RWPE1 (cell line): ENCODE measurements at regions not wholly inside any gene's neighbourhood (a gene's known extent, or its start where the extent isn't known, plus 50 kb on each side); places are given as distances from the start of the nearest gene placed in this dataset.

ENCODE experiments used
- CTCF ChIA-PET: fragments of 350-600 bp; sonication (Branson Sonifier 250); formaldehyde crosslinking; extraction: SDS; loops from one replicate; lab custom pipeline; 2021; lab: Yijun Ruan, JAX
- POLR2A ChIA-PET: fragments of 400-600 bp; formaldehyde crosslinking; extraction: SDS; loops from one replicate; lab custom pipeline; 2020; ENCODE audit warnings: antibody characterized with exemption; ENCODE audit not compliant: low non-redundant PET; lab: Yijun Ruan, JAX
- DNase-seq: peaks from one replicate; pipeline ENCODE4 v3.0.0; 2012; ENCODE audit warnings: low spot score
- H3K27ac ChIP-seq: fragments of 450-650 bp; 2 replicates; pipeline ENCODE4 v1.5.1; 2017
- TF ChIP-seq, protein P1 (sequence below): fragments of 450-650 bp; conservative IDR thresholded peaks from 2 replicates; pipeline ENCODE4 v1.5.1; 2017; ENCODE audit warnings: low read depth, mild to moderate bottlenecking

GRCh38 chr4:4633431-4633830 is 91.6 kb upstream of the STX18 start:
- TF ChIP-seq, protein P1, sequence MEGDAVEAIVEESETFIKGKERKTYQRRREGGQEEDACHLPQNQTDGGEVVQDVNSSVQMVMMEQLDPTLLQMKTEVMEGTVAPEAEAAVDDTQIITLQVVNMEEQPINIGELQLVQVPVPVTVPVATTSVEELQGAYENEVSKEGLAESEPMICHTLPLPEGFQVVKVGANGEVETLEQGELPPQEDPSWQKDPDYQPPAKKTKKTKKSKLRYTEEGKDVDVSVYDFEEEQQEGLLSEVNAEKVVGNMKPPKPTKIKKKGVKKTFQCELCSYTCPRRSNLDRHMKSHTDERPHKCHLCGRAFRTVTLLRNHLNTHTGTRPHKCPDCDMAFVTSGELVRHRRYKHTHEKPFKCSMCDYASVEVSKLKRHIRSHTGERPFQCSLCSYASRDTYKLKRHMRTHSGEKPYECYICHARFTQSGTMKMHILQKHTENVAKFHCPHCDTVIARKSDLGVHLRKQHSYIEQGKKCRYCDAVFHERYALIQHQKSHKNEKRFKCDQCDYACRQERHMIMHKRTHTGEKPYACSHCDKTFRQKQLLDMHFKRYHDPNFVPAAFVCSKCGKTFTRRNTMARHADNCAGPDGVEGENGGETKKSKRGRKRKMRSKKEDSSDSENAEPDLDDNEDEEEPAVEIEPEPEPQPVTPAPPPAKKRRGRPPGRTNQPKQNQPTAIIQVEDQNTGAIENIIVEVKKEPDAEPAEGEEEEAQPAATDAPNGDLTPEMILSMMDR, result no peak
- no peak overlapping the region for H3K27ac ChIP-seq
- ChIA-PET CTCF (no interaction called here), POLR2A (no interaction called here)
- no peak for DNase-seq

GRCh38 chr4:4631150-4631549 is 89.3 kb upstream of the STX18 start:
- ChIA-PET CTCF (no interaction called here), POLR2A (no interaction called here)
- no peak overlapping the region for H3K27ac ChIP-seq
- TF ChIP-seq, protein P1, result no peak
- DNase-seq, result no peak

- TF ChIP-seq, protein P1, result no peak
- H3K27ac ChIP-seq, result no peak overlapping the region
- ChIA-PET POLR2A (no interaction called here), CTCF (interaction anchor here (0.6 kb wide), 1 partner anchor 26 kb away, joined by 3 read pairs; no protein-coding TSS in a partner anchor)
- DNase-seq, result no peak
Observed at GRCh38 chr4:4627906-4628305, 86.1 kb upstream of the STX18 start.

- ChIA-PET CTCF (no interaction called here), POLR2A (no interaction called here)
- H3K27ac ChIP-seq, result no peak overlapping the region
- DNase-seq, result no peak
- TF ChIP-seq, protein P1, result no peak
Observed at GRCh38 chr4:4627111-4627510, 85.3 kb upstream of the STX18 start.

DNA sequence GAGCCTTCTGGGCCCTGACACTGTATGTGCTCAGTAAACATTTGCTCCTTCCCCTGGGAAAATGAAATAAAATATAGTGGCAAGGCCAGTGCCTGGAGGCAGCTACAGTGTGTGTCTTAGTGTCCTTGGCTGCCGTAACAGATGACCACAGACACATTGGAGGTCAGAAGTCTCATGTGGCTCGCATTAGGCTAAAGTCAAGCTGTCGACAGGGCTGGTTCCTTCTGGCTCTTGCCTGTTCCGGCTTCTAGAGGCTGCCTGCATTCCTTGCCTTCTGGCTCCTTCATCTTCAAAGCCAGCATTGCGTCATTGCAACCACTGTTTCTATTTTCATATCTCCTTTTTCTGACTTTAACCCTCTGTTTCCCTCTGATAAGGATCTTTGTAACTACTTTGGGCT is 83.6 kb upstream of the STX18 start:
- TF ChIP-seq, protein P1, result no peak
- CTCF ChIA-PET, result no interaction called here
- POLR2A ChIA-PET, result no interaction called here
- DNase-seq, result no peak
- H3K27ac ChIP-seq, result no peak overlapping the region

DNA sequence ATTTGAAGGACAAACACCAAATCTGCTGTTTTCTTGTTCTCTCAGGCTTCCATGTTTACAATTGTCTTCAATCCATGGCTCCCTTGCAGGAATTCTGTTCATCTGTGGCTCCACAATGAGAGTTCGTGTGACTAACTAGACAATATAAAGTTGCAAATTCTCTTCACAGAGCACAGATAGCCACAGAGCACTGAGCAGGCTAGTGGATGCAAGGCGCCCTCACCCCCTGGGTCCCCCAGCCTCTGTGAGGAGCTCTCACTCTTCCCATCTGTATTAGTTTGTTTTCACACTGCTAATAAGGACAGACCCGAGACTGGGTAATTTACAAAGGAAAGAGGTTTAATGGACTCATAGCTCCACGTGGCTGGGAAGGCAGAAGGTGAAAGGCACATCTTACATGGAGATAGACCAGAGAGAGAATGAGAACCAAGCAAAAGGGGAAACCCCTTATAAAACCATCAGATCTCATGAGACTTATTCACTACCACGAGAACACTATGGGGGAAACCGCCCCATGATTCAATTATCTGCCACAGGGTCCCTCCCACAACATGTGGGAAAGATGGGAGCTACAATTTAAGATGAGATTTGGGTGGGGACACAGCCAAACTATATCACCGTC is 82.5 kb upstream of the STX18 start:
- ChIA-PET POLR2A (no interaction called here), CTCF (interaction anchor here (0.5 kb wide), 1 partner anchor 271 kb away, joined by 3 read pairs; no protein-coding TSS in a partner anchor)
- H3K27ac ChIP-seq, result no peak overlapping the region
- DNase-seq, result no peak
- TF ChIP-seq, protein P1, result no peak
